Neural progenitor cell (in vitro differentiated cells): ENCODE measurements at regions not wholly inside any gene's neighbourhood (a gene's known extent, or its start where the extent isn't known, plus 50 kb on each side); places are given as distances from the start of the nearest gene placed in this dataset.

ENCODE experiments used
- DNase-seq: peaks from one replicate; pipeline ENCODE4 v3.0.0-alpha.2; 2016; ENCODE audit warnings: low spot score
- H2AFZ ChIP-seq: fragments of 200-600 bp; sonication (generic); replicated peaks from 2 replicates; pipeline ENCODE4 v1.6.1; 2016; ENCODE audit warnings: antibody characterized with exemption
- H3F3A ChIP-seq: fragments of 200-600 bp; sonication (generic); 2 replicates; pipeline ENCODE4 v1.6.1; 2016; ENCODE audit warnings: antibody characterized with exemption, low read depth
- H3K27ac ChIP-seq: fragments of 200-600 bp; sonication (generic); 2 replicates; pipeline ENCODE4 v1.5.1; 2016; ENCODE audit warnings: mild to moderate bottlenecking
- H3K27me3 ChIP-seq: fragments of 200-600 bp; sonication (generic); 2 replicates; pipeline ENCODE4 v1.6.1; 2016; ENCODE audit warnings: mild to moderate bottlenecking, moderate library complexity
- H3K36me3 ChIP-seq: fragments of 200-600 bp; sonication (generic); 2 replicates; pipeline ENCODE4 v1.5.1; 2016
- H3K4me1 ChIP-seq: fragments of 200-600 bp; sonication (generic); 2 replicates; pipeline ENCODE4 v1.6.1; 2016; ENCODE audit warnings: mixed run types
- H3K4me2 ChIP-seq: fragments of 200-600 bp; sonication (generic); 2 replicates; pipeline ENCODE4 v1.6.1; 2016
- H3K4me3 ChIP-seq: fragments of 200-600 bp; sonication (generic); 2 replicates; pipeline ENCODE4 v1.5.1; 2016
- H3K79me2 ChIP-seq: fragments of 200-600 bp; sonication (generic); 2 replicates; pipeline ENCODE4 v1.6.1; 2016; ENCODE audit warnings: low read depth
- H3K9ac ChIP-seq: fragments of 200-600 bp; sonication (generic); 2 replicates; pipeline ENCODE4 v1.6.1; 2016
- H3K9me3 ChIP-seq: fragments of 200-600 bp; sonication (generic); 2 replicates; pipeline ENCODE4 v1.5.1; 2016; ENCODE audit warnings: low read depth
- H4K20me1 ChIP-seq: fragments of 200-600 bp; sonication (generic); 2 replicates; pipeline ENCODE4 v1.6.1; 2016; ENCODE audit warnings: low read depth
- H3K27ac Mint-ChIP-seq: 3 replicates; pipeline ENCODE4 v1.8.0; 2021; ENCODE audit warnings: mixed read lengths
- H3K27me3 Mint-ChIP-seq: 2 replicates; pipeline ENCODE4 v1.8.0; 2022; ENCODE audit warnings: low read depth, mild to moderate bottlenecking, inconsistent platforms, moderate library complexity, mixed read lengths; ENCODE audit not compliant: insufficient read depth
- H3K36me3 Mint-ChIP-seq: 3 replicates; pipeline ENCODE4 v1.8.0; 2021; ENCODE audit warnings: mixed read lengths
- H3K4me1 Mint-ChIP-seq: 3 replicates; pipeline ENCODE4 v1.8.0; 2021; ENCODE audit warnings: mixed read lengths
- H3K4me3 Mint-ChIP-seq: 3 replicates; pipeline ENCODE4 v1.8.0; 2021; ENCODE audit warnings: mild to moderate bottlenecking, moderate library complexity, mixed read lengths
- H3K9me3 Mint-ChIP-seq: 3 replicates; pipeline ENCODE4 v1.8.0; 2020; ENCODE audit warnings: mixed read lengths
- EZH2 ChIP-seq: fragments of 200-600 bp; sonication (generic); IDR thresholded peaks from 2 replicates; pipeline ENCODE4 v1.6.1; 2017; ENCODE audit warnings: antibody characterized with exemption, mild to moderate bottlenecking, moderate library complexity
- EZH2phosphoT487 ChIP-seq: fragments of 200-600 bp; sonication (generic); IDR thresholded peaks from 2 replicates; pipeline ENCODE4 v1.6.1; 2017; ENCODE audit warnings: antibody characterized with exemption
- TF ChIP-seq, protein P1 (sequence below): fragments of 200-600 bp; sonication (generic); IDR thresholded peaks from 2 replicates; pipeline ENCODE4 v1.5.1; 2017; ENCODE audit warnings: antibody characterized with exemption, mild to moderate bottlenecking

GRCh38 chr11:130737041-130737830 is 179.0 kb downstream of the SNX19 start:
- no peak for TF ChIP-seq EZH2phosphoT487
- TF ChIP-seq, protein P1, sequence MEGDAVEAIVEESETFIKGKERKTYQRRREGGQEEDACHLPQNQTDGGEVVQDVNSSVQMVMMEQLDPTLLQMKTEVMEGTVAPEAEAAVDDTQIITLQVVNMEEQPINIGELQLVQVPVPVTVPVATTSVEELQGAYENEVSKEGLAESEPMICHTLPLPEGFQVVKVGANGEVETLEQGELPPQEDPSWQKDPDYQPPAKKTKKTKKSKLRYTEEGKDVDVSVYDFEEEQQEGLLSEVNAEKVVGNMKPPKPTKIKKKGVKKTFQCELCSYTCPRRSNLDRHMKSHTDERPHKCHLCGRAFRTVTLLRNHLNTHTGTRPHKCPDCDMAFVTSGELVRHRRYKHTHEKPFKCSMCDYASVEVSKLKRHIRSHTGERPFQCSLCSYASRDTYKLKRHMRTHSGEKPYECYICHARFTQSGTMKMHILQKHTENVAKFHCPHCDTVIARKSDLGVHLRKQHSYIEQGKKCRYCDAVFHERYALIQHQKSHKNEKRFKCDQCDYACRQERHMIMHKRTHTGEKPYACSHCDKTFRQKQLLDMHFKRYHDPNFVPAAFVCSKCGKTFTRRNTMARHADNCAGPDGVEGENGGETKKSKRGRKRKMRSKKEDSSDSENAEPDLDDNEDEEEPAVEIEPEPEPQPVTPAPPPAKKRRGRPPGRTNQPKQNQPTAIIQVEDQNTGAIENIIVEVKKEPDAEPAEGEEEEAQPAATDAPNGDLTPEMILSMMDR = no peak
- no peak for TF ChIP-seq EZH2
- H3K4me2 ChIP-seq = no peak overlapping the region
- Mint-ChIP-seq H3K27me3 (peaks cover 2% of the 10 kb centered on the region), H3K36me3 (peaks cover 3% of the 10 kb centered on the region), H3K27ac (peak overlapping the region; percentile 42), H3K4me1 (peaks cover 15% of the 10 kb centered on the region), H3K9me3 (peaks cover 45% of the 10 kb centered on the region), H3K4me3 (no peak overlapping the region)
- H3K9me3 ChIP-seq = peaks cover 6% of the 10 kb centered on the region
- H3K36me3 ChIP-seq = no peaks in the 10 kb centered on the region
- no peaks in the 10 kb centered on the region for H3K27me3 ChIP-seq
- H3K79me2 ChIP-seq = no peaks in the 10 kb centered on the region
- H3F3A ChIP-seq = no peaks in the 10 kb centered on the region
- H2AFZ ChIP-seq = no peak overlapping the region
- H3K27ac ChIP-seq = no peak overlapping the region
- H4K20me1 ChIP-seq = no peaks in the 10 kb centered on the region
- H3K4me1 ChIP-seq = no peaks in the 10 kb centered on the region
- H3K4me3 ChIP-seq = no peak overlapping the region
- DNase-seq = no peak
- H3K9ac ChIP-seq = no peak overlapping the region

DNA sequence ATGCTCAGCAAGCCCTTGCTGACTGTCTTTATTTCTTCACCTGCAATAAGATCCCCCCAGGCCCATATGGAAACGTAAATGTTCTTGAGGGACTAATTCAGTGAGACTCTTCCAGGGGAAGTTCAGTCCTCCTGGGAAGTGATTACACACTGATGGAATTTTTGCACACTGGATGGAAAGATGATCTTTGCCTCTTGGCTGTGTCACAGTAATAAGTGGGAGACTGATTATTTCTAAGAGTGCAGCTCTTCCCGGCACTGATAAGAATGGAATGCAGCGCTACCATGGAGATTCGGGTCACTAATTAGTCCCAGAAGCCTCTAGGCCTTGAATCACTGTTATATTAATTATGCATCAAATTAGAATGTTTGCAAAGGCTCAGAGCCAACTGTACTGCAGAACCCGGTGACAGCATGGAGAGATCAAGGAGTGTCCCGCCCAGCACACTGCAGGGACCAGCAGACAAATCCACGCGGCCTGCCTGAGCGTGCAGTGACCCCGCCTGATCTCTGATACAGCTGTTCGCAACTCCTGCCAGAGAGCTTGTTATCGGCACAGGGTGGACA is 178.3 kb downstream of the SNX19 start:
- H2AFZ ChIP-seq = no peak overlapping the region
- H4K20me1 ChIP-seq = no peaks in the 10 kb centered on the region
- Mint-ChIP-seq H3K36me3 (peaks cover 3% of the 10 kb centered on the region), H3K27ac (peak overlapping the region; percentile 51), H3K9me3 (peaks cover 42% of the 10 kb centered on the region), H3K4me1 (peaks cover 15% of the 10 kb centered on the region), H3K4me3 (peak overlapping the region; percentile 41), H3K27me3 (peaks cover 2% of the 10 kb centered on the region)
- H3K9me3 ChIP-seq = peaks cover 6% of the 10 kb centered on the region
- no peak overlapping the region for H3K27ac ChIP-seq
- H3K79me2 ChIP-seq = no peaks in the 10 kb centered on the region
- H3K9ac ChIP-seq = no peak overlapping the region
- DNase-seq = no peak
- H3K36me3 ChIP-seq = no peaks in the 10 kb centered on the region
- TF ChIP-seq EZH2phosphoT487 (no peak), EZH2 (no peak)
- TF ChIP-seq, protein P1 = no peak
- no peaks in the 10 kb centered on the region for H3K4me1 ChIP-seq
- H3K4me2 ChIP-seq = no peak overlapping the region
- no peaks in the 10 kb centered on the region for H3F3A ChIP-seq
- no peak overlapping the region for H3K4me3 ChIP-seq
- no peaks in the 10 kb centered on the region for H3K27me3 ChIP-seq

DNA sequence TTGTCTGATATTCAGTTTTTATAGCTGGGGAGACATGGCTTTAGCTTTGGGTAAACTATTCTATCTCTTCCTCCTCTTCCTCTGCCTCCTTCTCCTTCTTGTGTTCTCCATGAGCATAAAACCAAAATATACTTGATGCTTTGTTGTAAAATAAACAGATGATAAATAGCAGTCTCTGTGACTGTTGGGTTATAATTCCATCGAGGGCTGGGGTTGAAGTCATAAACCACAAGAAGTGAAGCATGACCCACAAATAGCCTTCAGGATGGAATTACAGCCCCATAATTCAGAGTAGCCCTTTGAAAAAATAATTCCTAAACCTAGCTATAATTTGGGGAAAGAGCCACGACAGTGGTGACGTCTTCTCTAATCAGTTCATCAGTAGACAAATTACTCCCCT is 177.7 kb downstream of the SNX19 start:
- Histone ChIP-seq H3K36me3 (no peaks in the 10 kb centered on the region), H2AFZ (no peak overlapping the region), H3K79me2 (no peaks in the 10 kb centered on the region), H3K27me3 (no peaks in the 10 kb centered on the region), H3K27ac (no peak overlapping the region), H3F3A (no peaks in the 10 kb centered on the region), H3K9me3 (peaks cover 6% of the 10 kb centered on the region), H3K4me2 (no peak overlapping the region), H3K4me3 (no peak overlapping the region), H3K9ac (no peak overlapping the region), H4K20me1 (no peaks in the 10 kb centered on the region), H3K4me1 (no peaks in the 10 kb centered on the region)
- peaks cover 3% of the 10 kb centered on the region for H3K36me3 Mint-ChIP-seq
- TF ChIP-seq EZH2 (no peak), EZH2phosphoT487 (no peak)
- TF ChIP-seq, protein P1 = no peak
- H3K9me3 Mint-ChIP-seq = peaks cover 42% of the 10 kb centered on the region
- DNase-seq = no peak
- H3K4me3 Mint-ChIP-seq = no peak overlapping the region
- H3K27ac Mint-ChIP-seq = no peak overlapping the region
- H3K4me1 Mint-ChIP-seq = peaks cover 15% of the 10 kb centered on the region
- H3K27me3 Mint-ChIP-seq = peaks cover 2% of the 10 kb centered on the region
